Mammary epithelial cell (primary cell): ENCODE measurements at regions not wholly inside any gene's neighbourhood (a gene's known extent, or its start where the extent isn't known, plus 50 kb on each side); places are given as distances from the start of the nearest gene placed in this dataset.

Experiments
- CTCF ChIP-seq, 2 donors: IDR thresholded peaks in 1 of 2; conservative IDR thresholded peaks in 1 of 2; 2 replicates each; pipeline ENCODE4 v1.5.1; 2011 to 2012; ENCODE audit warnings: inconsistent platforms in 2 of 2, low read length in 2 of 2, mild to moderate bottlenecking in 2 of 2, control low read depth in 1 of 2, low read depth in 1 of 2; ENCODE audit not compliant: insufficient read depth in 1 of 2; ENCODE audit errors: extremely low read depth in 1 of 2
- EZH2 ChIP-seq: IDR thresholded peaks from 2 replicates; pipeline ENCODE4 v1.6.1; 2012; ENCODE audit warnings: low read length, inconsistent platforms, borderline replicate concordance

DNA sequence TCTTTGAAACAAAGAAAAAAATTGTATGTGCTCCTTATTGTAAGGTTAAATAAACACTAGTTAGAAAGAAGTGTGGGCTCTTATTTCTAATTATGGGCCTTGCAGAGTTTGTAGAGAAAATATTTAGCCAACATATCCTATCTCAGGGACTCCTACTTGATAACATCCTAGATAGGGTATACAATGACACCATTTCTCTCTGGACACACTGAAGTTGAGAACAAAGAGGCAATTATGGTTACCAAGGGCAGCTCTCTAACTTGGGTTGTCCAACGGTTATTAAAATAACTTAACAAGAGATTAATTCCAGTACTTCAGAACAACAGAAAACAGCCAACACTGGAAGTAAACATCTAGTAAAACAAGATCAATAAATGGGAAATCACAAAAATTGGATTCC, 69.0 kb upstream of the ZC3H11B start:
- TF ChIP-seq CTCF (conservative IDR thresholded peaks at IDR 0.05 in 1 of 2, IDR thresholded peaks at IDR 0.05 in 1 of 2; ENCODE audit: extremely low read depth in 1 of 2, insufficient read depth in 1 of 2, low read depth in 1 of 2, low read length in 2 of 2) (no peak), EZH2 (no peak)
